ENCODE measurements at regions not wholly inside any gene's neighbourhood (a gene's known extent, or its start where the extent isn't known, plus 50 kb on each side); places are given as distances from the start of the nearest gene placed in this dataset.

- peaks cover 59% of the 10 kb centered on the region for H3K27me3 ChIP-seq (ENCODE audit: insufficient read depth, low read depth, severe bottlenecking)
- H3K4me3 ChIP-seq (ENCODE audit: low read depth, low read length) = no peak overlapping the region
- no peaks in the 10 kb centered on the region for H3K36me3 ChIP-seq
- DNase-seq = no peak
- H3K27ac ChIP-seq = no peak overlapping the region
- H3K9me3 ChIP-seq (ENCODE audit: severe bottlenecking) = no peaks in the 10 kb centered on the region
- TF ChIP-seq, protein P1, sequence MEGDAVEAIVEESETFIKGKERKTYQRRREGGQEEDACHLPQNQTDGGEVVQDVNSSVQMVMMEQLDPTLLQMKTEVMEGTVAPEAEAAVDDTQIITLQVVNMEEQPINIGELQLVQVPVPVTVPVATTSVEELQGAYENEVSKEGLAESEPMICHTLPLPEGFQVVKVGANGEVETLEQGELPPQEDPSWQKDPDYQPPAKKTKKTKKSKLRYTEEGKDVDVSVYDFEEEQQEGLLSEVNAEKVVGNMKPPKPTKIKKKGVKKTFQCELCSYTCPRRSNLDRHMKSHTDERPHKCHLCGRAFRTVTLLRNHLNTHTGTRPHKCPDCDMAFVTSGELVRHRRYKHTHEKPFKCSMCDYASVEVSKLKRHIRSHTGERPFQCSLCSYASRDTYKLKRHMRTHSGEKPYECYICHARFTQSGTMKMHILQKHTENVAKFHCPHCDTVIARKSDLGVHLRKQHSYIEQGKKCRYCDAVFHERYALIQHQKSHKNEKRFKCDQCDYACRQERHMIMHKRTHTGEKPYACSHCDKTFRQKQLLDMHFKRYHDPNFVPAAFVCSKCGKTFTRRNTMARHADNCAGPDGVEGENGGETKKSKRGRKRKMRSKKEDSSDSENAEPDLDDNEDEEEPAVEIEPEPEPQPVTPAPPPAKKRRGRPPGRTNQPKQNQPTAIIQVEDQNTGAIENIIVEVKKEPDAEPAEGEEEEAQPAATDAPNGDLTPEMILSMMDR (IDR thresholded peaks at IDR 0.05; ENCODE audit: low read depth, low read length) = no peak
These were observed 76.7 kb upstream of the PAX1 start for GRCh38 chr20:21628800-21629199.

DNA sequence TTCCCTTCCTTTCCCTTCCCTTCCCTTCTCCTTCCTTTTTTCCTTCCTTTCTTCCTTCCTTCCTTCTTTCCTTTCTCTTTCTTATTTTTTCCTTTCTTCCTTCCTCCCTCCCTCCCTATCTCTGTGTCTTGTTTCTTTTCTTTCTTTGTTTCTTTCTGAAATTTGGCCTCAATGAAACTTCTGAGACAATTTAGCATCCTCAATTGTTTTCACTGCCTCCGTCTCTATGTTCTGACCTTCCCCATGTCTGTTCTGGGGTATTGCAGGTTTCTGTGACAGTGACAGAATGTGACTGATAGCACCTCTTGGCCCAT is 81.7 kb upstream of the PAX1 start:
- TF ChIP-seq, protein P1 (IDR thresholded peaks at IDR 0.05; ENCODE audit: low read depth, low read length) = no peak
- Histone ChIP-seq H3K27me3 (ENCODE audit: insufficient read depth, low read depth, severe bottlenecking) (peaks cover 62% of the 10 kb centered on the region), H3K36me3 (no peaks in the 10 kb centered on the region), H3K9me3 (ENCODE audit: severe bottlenecking) (no peaks in the 10 kb centered on the region), H3K27ac (no peak overlapping the region), H3K4me3 (ENCODE audit: low read depth, low read length) (no peak overlapping the region)
- no peak for DNase-seq

DNA sequence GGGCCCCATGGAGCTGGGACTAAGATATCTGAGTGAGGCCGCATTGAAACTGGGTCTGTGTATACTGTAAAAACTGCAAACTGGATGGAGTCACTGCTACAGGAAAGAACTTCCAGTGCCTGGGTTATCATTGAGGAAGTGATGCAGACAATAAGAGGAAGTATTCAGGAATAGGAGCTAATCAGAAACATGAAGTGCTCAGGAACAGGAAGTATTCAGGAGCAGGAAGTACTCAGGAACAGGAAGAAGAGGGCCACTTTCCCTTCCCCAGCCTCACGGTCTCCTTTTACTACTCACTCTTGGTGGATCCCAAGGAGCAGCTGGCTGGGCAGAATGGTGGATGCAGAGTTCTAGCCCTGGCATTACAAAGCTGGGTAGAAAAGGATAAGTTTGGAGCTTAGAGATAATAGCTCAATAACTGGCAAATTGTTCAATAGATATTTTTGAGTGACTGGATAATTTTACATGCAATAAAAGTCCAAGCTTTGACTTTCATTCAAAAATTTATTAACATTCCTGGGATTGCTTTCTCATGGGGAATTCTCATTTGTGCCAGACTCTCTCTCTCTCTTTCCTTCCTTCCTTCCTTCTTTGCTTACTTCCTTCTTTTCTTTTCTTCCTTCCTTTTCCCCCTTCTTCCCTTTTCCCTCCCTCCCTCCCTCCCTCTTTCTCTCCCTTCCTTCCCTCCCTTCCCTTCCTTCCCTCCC is 82.2 kb upstream of the PAX1 start:
- H3K4me3 ChIP-seq (ENCODE audit: low read depth, low read length) = no peak overlapping the region
- H3K27me3 ChIP-seq (ENCODE audit: insufficient read depth, low read depth, severe bottlenecking) = peaks cover 60% of the 10 kb centered on the region
- TF ChIP-seq, protein P1 (IDR thresholded peaks at IDR 0.05; ENCODE audit: low read depth, low read length) = no peak
- H3K27ac ChIP-seq = no peak overlapping the region
- H3K9me3 ChIP-seq (ENCODE audit: severe bottlenecking) = no peaks in the 10 kb centered on the region
- H3K36me3 ChIP-seq = no peaks in the 10 kb centered on the region
- DNase-seq = no peak

DNA sequence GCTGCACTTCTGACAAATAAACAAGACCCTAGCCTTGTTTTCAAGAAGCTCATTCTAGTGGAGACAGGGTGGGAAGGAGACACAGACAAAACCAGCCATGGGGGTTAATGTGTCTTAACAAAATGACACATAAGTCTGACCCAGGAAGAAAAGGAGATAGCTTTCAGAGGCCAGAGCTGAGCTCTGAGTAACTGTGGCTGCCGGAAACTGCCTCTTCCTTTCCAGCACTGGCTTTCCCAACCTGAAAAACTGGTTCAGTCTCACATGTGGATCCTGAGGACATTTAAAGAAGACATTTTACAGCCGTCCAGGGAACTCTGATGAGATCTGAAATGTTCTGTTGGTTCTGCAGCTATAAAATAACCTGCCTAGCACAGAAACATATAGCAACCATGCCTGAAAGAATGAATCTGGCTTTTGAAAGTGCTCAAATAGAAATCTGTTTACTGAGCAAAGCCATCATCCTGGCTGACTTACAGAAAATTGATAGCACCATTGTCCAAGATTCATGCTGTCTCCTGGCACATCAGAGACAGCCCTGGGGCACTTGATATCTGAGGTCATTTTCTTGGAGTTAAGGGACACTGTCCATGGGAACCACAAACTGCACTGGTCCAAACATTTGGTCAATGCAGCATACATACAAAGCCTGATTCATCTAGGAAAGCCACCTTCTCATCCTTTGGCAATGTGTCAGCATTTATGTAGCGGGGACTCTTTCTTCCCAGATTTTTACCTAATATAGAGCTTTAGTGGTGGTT is 83.2 kb upstream of the PAX1 start:
- no peak for DNase-seq
- H3K36me3 ChIP-seq = no peaks in the 10 kb centered on the region
- peaks cover 59% of the 10 kb centered on the region for H3K27me3 ChIP-seq (ENCODE audit: insufficient read depth, low read depth, severe bottlenecking)
- no peak overlapping the region for H3K4me3 ChIP-seq (ENCODE audit: low read depth, low read length)
- H3K9me3 ChIP-seq (ENCODE audit: severe bottlenecking) = no peaks in the 10 kb centered on the region
- H3K27ac ChIP-seq = no peak overlapping the region
- TF ChIP-seq, protein P1 (IDR thresholded peaks at IDR 0.05; ENCODE audit: low read depth, low read length) = no peak

DNA sequence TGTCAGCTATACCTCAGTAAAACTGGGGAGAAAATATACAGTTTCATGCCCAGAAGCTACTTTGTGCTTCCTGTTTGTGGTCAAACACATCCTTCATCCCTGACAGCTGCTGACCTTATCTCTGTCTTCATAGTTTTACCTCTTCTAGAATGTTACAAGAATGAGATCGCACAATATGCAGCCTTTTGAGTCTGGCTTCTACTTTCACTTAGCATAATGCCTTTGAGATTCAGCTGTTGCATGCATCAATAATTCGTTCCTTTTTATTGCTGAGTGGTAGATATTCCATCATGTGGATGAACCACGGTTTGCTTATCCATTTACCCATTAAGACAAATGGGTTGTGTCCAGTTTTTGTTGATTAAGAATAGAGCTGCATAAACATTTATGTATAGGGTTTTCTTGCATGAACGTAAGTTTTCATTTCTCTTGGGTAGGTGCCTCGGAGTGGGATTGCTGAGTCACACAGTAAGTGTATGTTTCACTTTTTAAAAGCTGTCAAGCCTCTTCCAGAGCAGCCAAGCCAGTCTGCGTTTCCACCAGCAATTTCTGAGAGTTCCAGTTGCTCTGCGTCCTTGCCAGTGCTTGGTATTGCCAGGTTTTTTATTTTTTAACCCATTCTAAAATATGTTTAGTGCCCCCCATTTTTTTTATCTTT is 86.6 kb upstream of the PAX1 start:
- H3K36me3 ChIP-seq = no peaks in the 10 kb centered on the region
- DNase-seq = no peak

More for the DNA sequence above, 86.6 kb upstream of the PAX1 start:
- Histone ChIP-seq H3K4me3 (ENCODE audit: low read depth, low read length) (no peak overlapping the region), H3K9me3 (ENCODE audit: severe bottlenecking) (no peaks in the 10 kb centered on the region), H3K27me3 (ENCODE audit: insufficient read depth, low read depth, severe bottlenecking) (peaks cover 73% of the 10 kb centered on the region), H3K27ac (no peak overlapping the region)
- TF ChIP-seq, protein P1 (IDR thresholded peaks at IDR 0.05; ENCODE audit: low read depth, low read length) = no peak
